ENCODE measurements at regions not wholly inside any gene's neighbourhood (a gene's known extent, or its start where the extent isn't known, plus 50 kb on each side); places are given as distances from the start of the nearest gene placed in this dataset.
"Not testable (repeated sequence)": the region's sequence is repeated elsewhere in the genome, so short reads cannot be mapped to it uniquely, and the experiment has no call there.

DNA sequence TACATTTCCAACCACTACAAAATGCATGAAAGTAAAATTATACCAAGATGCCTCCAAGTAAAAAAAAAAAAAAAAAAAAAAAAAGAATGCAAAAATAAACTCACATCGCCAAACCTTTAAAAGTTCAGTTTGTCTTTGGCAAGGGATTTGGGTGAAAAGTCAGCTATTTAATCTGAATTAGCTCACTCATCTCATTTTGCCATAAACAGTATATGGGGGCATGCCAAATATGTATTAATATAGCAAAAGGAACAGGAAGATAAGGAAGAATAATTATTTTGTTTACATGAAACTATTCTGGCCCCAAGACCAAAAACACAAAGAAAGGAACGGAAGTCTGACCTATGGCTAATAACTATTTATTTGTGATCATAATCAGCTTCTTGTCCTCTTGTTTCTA lies 114.7 kb upstream of the SLC6A14 start:
- WGBS, 5 donors: 50 to 73% (median 66%) methylated on average over 2 of the region's 2 CpGs
- H3K36me3 ChIP-seq: no peaks in the 10 kb centered on the region
- no peak for DNase-seq
- TF ChIP-seq POLR2A (IDR thresholded peaks at IDR 0.05) (no peak), POLR2AphosphoS5 (IDR thresholded peaks at IDR 0.05) (no peak), EP300 (IDR thresholded peaks at IDR 0.05) (no peak)
- TF ChIP-seq, protein P1, sequence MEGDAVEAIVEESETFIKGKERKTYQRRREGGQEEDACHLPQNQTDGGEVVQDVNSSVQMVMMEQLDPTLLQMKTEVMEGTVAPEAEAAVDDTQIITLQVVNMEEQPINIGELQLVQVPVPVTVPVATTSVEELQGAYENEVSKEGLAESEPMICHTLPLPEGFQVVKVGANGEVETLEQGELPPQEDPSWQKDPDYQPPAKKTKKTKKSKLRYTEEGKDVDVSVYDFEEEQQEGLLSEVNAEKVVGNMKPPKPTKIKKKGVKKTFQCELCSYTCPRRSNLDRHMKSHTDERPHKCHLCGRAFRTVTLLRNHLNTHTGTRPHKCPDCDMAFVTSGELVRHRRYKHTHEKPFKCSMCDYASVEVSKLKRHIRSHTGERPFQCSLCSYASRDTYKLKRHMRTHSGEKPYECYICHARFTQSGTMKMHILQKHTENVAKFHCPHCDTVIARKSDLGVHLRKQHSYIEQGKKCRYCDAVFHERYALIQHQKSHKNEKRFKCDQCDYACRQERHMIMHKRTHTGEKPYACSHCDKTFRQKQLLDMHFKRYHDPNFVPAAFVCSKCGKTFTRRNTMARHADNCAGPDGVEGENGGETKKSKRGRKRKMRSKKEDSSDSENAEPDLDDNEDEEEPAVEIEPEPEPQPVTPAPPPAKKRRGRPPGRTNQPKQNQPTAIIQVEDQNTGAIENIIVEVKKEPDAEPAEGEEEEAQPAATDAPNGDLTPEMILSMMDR (IDR thresholded peaks at IDR 0.05): no peak
- intact Hi-C loops (cut with DNase I; ENCODE audit: low total_unique reads): no loop called here
- no peaks in the 10 kb centered on the region for H3K27me3 ChIP-seq
- no peak overlapping the region for H3K27ac ChIP-seq
- peaks cover 0 to 5% (median 0%) of the 10 kb centered on the region in 4 donors for H3K4me1 ChIP-seq
- H3K9me3 ChIP-seq: no peaks in the 10 kb centered on the region
- no peak overlapping the region for H3K4me3 ChIP-seq

DNA sequence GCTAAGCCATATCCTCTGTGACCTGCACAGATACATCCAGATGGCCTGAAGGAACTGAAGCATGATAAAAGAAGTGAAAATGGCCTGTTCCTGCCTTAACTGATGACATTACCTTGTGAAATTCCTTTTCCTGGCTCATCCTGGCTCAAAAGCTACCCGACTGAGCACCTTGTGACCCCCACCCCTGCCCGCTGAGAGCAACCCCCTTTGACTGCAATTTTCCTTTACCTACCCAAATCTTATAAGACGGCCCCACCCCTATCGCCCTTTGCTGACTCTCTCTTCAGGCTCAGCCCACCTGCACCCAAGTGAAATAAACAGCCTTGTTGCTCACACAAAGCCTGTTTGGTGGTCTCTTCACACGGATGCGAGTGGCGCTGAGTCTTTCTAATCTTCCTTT lies 104.4 kb upstream of the SLC6A14 start:
- DNase-seq; H3K27me3 ChIP-seq; H3K4me1 ChIP-seq; H3K4me3 ChIP-seq; H3K36me3 ChIP-seq; intact Hi-C loops (cut with DNase I; ENCODE audit: low total_unique reads); H3K9me3 ChIP-seq; H3K27ac ChIP-seq: not testable (repeated sequence)
- 49 to 90% (median 73%) methylated on average over 5 to 7 of the region's 7 CpGs for WGBS, 5 donors

DNA sequence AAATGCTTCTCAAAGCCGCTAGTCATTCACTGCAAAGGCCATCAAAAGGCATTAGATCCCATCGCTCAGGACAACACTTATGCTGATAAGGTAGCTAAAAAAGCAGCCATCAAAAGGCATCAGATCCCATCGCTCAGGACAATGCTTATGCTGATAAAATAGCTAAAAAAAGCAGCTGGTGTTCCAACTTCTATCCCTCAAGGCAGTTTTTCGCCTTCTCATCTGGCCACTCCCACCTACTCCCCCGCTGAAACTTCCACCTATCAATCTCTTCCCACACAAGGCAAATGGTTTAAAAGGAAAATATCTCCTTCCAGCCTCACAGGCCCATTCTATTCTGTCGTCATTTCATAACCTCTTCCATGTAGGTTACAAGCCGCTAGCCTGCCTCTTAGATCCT lies 101.6 kb upstream of the SLC6A14 start:
- H3K9me3 ChIP-seq; intact Hi-C loops (cut with DNase I; ENCODE audit: low total_unique reads): not testable (repeated sequence)
- 51 to 59% (median 58%) methylated on average over 7 of the region's 7 CpGs for WGBS, 5 donors

DNA sequence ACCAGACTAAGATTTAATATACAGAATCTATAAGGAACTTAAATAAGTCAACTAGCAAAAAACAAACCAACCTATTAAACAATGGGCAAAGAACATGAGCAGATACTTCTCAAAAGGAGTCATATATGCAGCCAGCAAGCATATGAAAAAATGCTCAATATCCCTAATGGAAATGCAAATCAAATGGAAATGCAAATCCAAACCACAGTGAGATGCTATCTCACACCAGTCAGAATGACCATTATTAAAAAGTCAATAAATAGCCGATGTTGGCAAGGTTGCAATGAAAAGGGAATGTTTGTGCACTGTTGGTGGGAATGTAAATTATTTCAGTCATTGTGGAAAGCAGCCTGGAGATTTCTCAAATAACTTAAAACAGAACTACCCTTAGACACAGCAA lies 97.0 kb upstream of the SLC6A14 start:
- intact Hi-C loops (cut with DNase I; ENCODE audit: low total_unique reads): no loop called here
- TF ChIP-seq, protein P1 (IDR thresholded peaks at IDR 0.05): no peak
- TF ChIP-seq POLR2A (IDR thresholded peaks at IDR 0.05): no peak
- no peak for TF ChIP-seq EP300 (IDR thresholded peaks at IDR 0.05)
- no peak for TF ChIP-seq POLR2AphosphoS5 (IDR thresholded peaks at IDR 0.05)
- no peaks in the 10 kb centered on the region for H3K4me1 ChIP-seq
- 29 to 77% (median 56%) methylated on average over 1 of the region's 1 CpG for WGBS, 5 donors
- DNase-seq: no peak
- H3K9me3 ChIP-seq: peaks cover 0 to 6% (median 3%) of the 10 kb centered on the region in 4 donors
- no peaks in the 10 kb centered on the region for H3K36me3 ChIP-seq
- H3K27ac ChIP-seq: no peak overlapping the region
- H3K27me3 ChIP-seq: no peaks in the 10 kb centered on the region
- no peak overlapping the region for H3K4me3 ChIP-seq

More for the DNA sequence above, 101.6 kb upstream of the SLC6A14 start:
- DNase-seq, H3K27ac ChIP-seq, H3K4me3 ChIP-seq, H3K27me3 ChIP-seq, H3K4me1 ChIP-seq, H3K36me3 ChIP-seq: not testable (repeated sequence)

DNA sequence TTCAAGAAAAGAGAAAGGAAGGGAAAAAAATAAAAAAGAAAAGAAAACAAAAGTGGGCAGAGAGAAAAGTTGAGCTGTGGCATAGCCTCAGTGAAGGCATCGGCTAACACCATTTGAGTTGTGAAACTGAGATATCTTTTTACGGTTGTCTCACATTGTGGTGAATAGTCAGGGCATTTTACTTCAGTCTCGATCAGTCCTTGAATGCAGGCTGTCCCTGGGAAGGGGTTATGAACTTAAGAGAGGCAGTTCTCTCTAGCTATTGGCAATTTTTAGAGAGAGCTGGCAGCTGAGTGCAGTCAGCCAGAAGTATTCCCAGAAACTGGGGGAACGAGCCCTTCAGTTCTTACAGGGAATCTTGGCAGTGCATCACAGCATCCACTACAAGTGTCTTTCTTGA lies 93.5 kb upstream of the SLC6A14 start:
- no peak for DNase-seq
- Histone ChIP-seq H3K9me3 (peaks cover 0 to 6% (median 3%) of the 10 kb centered on the region in 4 donors), H3K27me3 (no peaks in the 10 kb centered on the region), H3K27ac (no peak overlapping the region), H3K4me1 (no peaks in the 10 kb centered on the region), H3K4me3 (no peak overlapping the region), H3K36me3 (no peaks in the 10 kb centered on the region)
- 38 to 60% (median 42%) methylated on average over 4 of the region's 4 CpGs for WGBS, 5 donors
- TF ChIP-seq EP300 (IDR thresholded peaks at IDR 0.05) (no peak), POLR2A (IDR thresholded peaks at IDR 0.05) (no peak), POLR2AphosphoS5 (IDR thresholded peaks at IDR 0.05) (no peak)
- TF ChIP-seq, protein P1 (IDR thresholded peaks at IDR 0.05): no peak
- intact Hi-C loops (cut with DNase I; ENCODE audit: low total_unique reads): no loop called here
